GM12864 (cell line): ENCODE measurements at regions not wholly inside any gene's neighbourhood (a gene's known extent, or its start where the extent isn't known, plus 50 kb on each side); places are given as distances from the start of the nearest gene placed in this dataset.

ENCODE experiments used
- DNase-seq: peaks from one replicate; pipeline ENCODE4 v3.0.0-alpha.2; 2011; ENCODE audit warnings: low read depth
- H3K4me3 ChIP-seq: 2 replicates; pipeline ENCODE4 v1.5.1; 2011; ENCODE audit warnings: mild to moderate bottlenecking, low read depth, low read length, control low read depth
- CTCF ChIP-seq: IDR thresholded peaks from 2 replicates; pipeline ENCODE4 v1.5.1; 2011; ENCODE audit warnings: low read depth, mild to moderate bottlenecking, moderate library complexity, low read length, control low read depth, inconsistent platforms; ENCODE audit errors: missing control alignments

- no peak for TF ChIP-seq CTCF
- no peak overlapping the region for H3K4me3 ChIP-seq
- DNase-seq = no peak
Measured at GRCh38 chr7:86212976-86213375, 430.7 kb upstream of the GRM3 start.

GRCh38 chr7:86209036-86209435 is 434.7 kb upstream of the GRM3 start:
- no peak overlapping the region for H3K4me3 ChIP-seq
- DNase-seq = no peak
- no peak for TF ChIP-seq CTCF

GRCh38 chr7:86207740-86208139 is 436.0 kb upstream of the GRM3 start:
- no peak for DNase-seq
- TF ChIP-seq CTCF = no peak
- no peak overlapping the region for H3K4me3 ChIP-seq

- DNase-seq = no peak
- TF ChIP-seq CTCF = no peak
- no peak overlapping the region for H3K4me3 ChIP-seq
Measured at GRCh38 chr7:86202833-86203232, 440.9 kb upstream of the GRM3 start.

GRCh38 chr7:86201767-86202166 is 441.9 kb upstream of the GRM3 start:
- no peak for TF ChIP-seq CTCF
- no peak for DNase-seq
- no peak overlapping the region for H3K4me3 ChIP-seq

- DNase-seq = no peak
- TF ChIP-seq CTCF = no peak
- no peak overlapping the region for H3K4me3 ChIP-seq
Measured at GRCh38 chr7:86199881-86200614, 443.7 kb upstream of the GRM3 start.

GRCh38 chr7:86190351-86190750 is 453.4 kb upstream of the GRM3 start:
- no peak for DNase-seq
- no peak for TF ChIP-seq CTCF
- no peak overlapping the region for H3K4me3 ChIP-seq
